ENCODE measurements at regions not wholly inside any gene's neighbourhood (a gene's known extent, or its start where the extent isn't known, plus 50 kb on each side); places are given as distances from the start of the nearest gene placed in this dataset.

DNA sequence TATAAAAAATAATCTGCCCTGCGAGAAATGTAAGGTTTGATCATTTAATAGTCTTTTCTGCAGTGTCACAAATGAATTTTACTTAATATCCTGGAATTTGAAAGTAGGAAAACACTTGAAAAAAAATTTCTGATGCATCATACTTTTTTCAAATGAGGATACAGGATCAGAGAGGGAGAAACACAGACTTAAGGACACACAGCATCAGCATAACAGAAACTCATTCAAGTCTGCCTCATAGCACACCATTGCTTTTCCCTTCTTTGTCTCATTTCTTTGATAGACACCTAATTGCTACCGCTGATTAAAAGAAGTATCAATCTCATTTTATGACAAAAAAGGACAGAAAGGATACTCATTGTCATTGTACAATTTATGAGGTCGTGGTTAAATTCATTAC is 319.0 kb downstream of the TMEM114 start:
- no peak for DNase-seq (ENCODE audit: low read depth)

DNA sequence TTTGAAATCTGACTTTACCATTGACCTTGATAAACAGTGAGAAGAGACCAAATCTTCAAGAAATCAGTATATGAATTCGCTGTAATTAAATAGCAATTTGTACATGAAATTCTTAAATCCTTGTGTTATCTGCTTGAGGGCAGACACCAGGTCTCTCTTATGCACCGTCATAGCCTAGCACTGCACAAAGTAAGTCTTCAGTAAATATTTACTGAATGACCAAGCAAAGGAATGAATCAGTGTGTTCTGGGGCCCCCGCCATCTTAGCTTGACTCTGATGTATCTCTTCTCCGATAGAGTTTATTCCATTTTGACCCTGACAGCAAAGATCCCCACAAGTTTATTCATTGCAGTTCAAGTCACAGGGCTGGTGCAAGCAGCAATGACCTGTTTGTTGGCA is 328.0 kb downstream of the TMEM114 start:
- no peak for DNase-seq (ENCODE audit: low read depth)

- no peak for DNase-seq (ENCODE audit: low read depth)
Measured at GRCh38 chr16:8260140-8260539, 330.2 kb downstream of the TMEM114 start.

- DNase-seq (ENCODE audit: low read depth): no peak
Measured at GRCh38 chr16:8258523-8258922, 331.8 kb downstream of the TMEM114 start.

GRCh38 chr16:8257561-8257960 is 332.8 kb downstream of the TMEM114 start:
- no peak for DNase-seq (ENCODE audit: low read depth)

- DNase-seq (ENCODE audit: low read depth): no peak
Measured at GRCh38 chr16:8254405-8254804, 335.9 kb downstream of the TMEM114 start.

DNA sequence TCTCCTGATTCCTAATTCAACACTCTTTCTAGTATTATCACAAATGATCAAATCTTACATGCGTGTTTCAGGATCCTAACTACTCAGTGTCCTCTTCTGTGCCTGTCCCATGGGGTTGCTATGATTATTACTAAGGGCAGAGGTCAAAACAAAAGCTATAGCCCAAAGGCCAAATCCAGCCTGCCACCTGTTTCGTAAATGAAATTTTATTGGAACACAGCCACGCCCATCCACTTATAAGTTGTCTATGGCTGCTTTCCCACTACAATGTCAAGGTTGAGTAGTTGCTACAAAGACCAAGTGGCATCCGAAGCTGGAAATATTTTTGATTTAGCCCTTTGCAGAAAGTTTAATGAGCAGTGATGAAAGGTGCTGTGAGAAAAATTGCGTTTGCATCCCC is 336.6 kb downstream of the TMEM114 start:
- no peak for DNase-seq (ENCODE audit: low read depth)

- DNase-seq (ENCODE audit: low read depth): no peak
Measured at GRCh38 chr16:8251727-8252126, 338.6 kb downstream of the TMEM114 start.

GRCh38 chr16:8251298-8251697 is 339.0 kb downstream of the TMEM114 start:
- DNase-seq (ENCODE audit: low read depth): no peak

DNA sequence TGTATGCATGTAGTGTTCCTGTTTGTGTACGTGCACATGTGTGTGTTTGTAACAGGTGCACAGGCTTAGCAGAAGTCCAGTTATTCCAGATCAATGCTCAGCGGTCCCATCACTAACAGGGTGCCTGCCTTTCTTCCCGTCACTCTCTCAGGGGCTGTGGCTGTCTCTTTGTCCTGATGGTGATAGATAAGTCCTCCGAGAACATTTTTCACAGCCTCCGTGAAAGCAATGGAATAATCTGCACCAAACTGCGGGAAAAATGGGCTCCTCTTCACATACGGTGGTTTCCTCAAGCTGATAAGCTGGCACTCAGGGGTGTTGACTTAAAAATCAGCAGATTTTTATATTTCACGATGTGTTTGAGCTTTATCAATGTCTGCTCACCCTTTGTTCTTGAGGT is 342.3 kb downstream of the TMEM114 start:
- no peak for DNase-seq (ENCODE audit: low read depth)

- DNase-seq (ENCODE audit: low read depth): peak; percentile 21
Measured at GRCh38 chr16:8243981-8244380, 346.3 kb downstream of the TMEM114 start.

GRCh38 chr16:8241408-8241807 is 348.9 kb downstream of the TMEM114 start:
- DNase-seq (ENCODE audit: low read depth): no peak

DNA sequence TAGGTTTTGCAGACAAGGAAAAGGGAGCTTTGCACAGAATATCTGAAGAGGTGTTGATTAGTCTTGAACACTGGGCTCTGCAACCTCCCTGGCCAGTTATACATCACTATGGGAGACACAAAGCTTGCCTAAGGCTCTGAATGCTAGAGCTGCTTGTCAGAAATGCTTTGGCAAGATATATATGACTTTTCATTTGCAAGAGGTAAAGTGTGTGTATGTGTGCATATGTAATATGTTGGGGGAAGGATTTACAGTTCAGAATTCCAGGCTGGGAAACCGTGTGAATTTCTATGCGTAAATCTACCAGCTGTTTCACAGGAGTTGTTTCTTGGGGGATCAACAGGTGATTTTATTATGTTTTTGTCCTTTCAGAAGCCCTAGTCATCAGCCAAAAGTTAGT is 350.9 kb downstream of the TMEM114 start:
- no peak for DNase-seq (ENCODE audit: low read depth)

DNA sequence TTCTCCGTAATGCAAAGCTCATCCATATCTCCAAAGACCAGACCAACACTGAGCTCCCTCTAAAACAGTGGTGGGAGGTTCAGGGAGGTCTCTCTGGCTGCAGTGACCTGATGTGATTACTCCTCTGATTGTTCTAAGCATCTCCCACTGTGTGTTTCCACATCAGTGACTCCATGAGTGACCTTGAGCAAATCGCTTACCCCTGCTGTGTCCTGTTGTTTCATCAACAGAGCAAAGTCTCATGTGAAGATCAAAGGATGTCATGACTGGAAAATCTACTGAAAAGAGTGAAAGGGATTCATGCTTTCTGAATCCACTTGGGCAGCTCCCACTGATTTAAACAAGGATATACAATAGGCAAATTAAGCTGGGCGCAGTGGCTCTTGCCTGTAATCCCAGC is 352.9 kb downstream of the TMEM114 start:
- no peak for DNase-seq (ENCODE audit: low read depth)

GRCh38 chr16:8236816-8237215 is 353.5 kb downstream of the TMEM114 start:
- DNase-seq (ENCODE audit: low read depth): no peak

DNA sequence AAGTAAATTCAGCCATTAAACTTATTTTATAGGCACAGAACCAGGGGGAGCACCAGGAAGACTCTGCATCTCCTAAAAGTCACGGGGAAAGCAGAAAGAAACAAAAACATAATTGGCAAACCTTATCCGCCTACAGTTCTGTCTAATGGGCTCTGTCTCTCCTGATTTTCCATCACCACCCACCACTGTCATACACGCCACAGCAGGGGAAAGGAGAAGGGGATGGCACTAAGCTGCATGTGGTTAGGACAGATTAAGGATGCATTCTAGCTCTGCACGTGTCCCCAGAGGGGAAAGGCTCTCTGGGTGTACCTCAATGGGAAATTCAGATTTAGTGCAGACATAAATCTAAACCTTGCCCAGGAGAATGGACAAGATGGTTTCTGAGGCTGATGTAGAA is 359.8 kb downstream of the TMEM114 start:
- DNase-seq (ENCODE audit: low read depth): no peak

- no peak for DNase-seq (ENCODE audit: low read depth)
Measured at GRCh38 chr16:8229011-8229520, 361.2 kb downstream of the TMEM114 start.

- DNase-seq (ENCODE audit: low read depth): no peak
Measured at GRCh38 chr16:8217201-8217600, 373.1 kb downstream of the TMEM114 start.

- DNase-seq (ENCODE audit: low read depth): peak; percentile 21
Measured at GRCh38 chr16:8204769-8205168, 385.5 kb downstream of the TMEM114 start.

DNA sequence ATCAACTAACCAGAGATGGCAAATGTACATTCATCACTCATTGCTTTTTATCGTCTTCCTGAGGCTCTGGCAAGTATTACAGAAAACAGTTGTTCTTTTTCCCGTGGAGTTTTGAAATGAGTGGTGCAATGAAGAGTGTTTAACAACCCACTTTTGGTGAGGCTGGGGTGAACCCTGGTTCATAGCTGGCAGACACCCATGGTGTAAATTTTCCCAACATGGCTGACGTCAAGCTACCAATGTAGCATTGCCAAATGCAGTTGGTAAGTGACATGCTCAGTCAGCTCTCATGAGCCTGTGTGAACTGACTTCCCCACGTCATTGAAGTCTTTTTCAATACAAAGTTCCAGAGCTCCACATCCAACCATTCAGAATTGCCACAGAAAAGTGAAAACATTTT is 386.2 kb downstream of the TMEM114 start:
- no peak for DNase-seq (ENCODE audit: low read depth)

DNA sequence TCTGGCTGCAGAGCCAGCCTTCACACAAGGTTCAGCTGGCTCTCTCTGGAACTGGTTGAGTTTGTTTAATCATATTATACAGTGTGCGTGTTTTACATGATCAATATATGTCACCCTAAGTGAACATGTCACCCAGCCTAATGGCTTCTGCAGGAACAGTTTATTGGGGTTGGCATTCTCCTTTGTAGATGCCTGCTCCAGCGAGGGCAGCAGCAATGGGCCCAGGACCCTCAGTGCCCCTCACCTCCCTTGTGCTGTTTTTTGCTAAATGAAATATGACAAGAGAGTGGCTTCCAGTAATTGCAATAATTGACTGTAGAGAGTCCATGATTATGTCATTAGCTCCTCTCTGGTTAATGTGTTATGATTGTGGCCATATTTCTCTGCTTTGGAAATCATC is 387.2 kb downstream of the TMEM114 start:
- no peak for DNase-seq (ENCODE audit: low read depth)

DNA sequence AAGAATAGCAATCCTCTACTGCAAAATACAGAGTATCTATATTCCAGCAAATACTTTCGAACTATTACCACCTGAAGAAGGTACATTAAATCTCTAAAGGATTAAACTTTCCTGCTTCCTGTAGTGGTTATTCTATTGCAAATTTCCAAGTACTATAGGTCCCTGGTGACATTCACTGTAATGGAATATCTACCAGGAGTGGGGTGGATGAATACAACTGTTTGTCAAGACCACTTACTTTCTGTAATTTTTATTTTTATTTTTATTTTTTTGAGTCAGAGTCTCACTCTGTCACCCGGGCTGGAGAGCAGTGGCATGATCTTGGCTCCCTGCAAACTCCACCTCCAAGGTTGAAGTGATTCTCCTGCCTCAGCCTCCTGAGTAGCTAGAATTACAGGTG is 389.5 kb downstream of the TMEM114 start:
- DNase-seq (ENCODE audit: low read depth): no peak

DNA sequence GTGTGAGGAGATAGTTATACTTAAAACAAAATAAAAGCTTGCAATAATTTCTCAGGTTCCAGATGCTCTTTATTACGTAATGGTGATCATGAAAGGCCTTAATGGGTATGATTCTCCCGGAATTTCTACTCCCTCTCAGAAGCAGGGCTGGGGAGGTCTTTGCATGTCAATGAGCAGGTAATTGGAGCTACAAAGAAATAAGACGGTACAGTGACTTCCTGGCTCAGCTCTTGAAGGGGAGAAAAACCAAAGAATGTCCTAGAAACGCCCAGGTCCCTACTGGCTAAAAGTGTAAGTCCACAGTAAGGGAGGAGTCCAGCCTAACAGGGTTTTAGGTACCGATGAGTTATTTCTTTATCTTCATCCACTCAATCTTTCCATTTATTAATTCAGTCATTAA is 390.9 kb downstream of the TMEM114 start:
- DNase-seq (ENCODE audit: low read depth): no peak

DNA sequence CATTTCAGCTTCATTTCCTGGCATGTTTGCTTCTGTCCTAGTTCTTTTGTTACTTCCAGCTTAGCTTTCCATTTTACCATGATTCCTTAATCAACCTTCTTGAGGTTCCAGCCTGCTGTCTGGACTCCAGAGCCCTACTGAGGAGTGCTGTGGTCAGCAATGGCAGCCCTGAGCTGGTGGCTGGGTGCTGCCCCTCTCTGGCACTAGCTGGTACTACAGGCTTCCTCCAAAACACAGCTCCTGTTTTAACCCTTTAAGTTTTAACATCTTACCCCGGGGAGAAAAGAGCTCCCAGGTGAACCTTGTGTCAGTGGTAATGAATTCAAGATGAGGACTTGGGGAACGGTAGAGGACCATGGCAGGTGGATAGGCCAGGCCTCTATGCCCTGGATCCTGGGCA is 395.5 kb downstream of the TMEM114 start:
- no peak for DNase-seq (ENCODE audit: low read depth)

DNA sequence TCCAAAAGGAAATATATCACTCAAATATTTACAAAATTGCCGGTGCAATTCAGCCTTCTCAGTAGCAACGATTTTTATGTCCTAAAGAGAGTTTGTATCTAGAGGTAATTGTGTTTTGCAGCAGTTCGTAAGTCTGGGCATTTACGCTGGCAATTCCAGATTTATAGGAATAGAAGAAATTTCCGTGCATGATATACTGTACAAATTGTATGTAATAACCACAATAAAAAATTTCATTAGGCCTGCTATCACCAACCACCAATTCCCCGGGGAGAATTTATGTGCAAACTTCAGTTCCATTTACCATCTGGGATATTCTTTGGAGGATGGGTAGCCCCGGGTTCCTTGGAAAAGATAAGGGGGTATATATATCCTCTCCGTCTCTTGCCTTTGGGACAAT is 401.5 kb downstream of the TMEM114 start:
- no peak for DNase-seq (ENCODE audit: low read depth)

All from RPMI7951 (cell line).